Common myeloid progenitor, CD34-positive (primary cell): ENCODE measurements at regions not wholly inside any gene's neighbourhood (a gene's known extent, or its start where the extent isn't known, plus 50 kb on each side); places are given as distances from the start of the nearest gene placed in this dataset.
A peak's percentile ranks its signal among the peaks of the same experiment; 100 is the strongest.

Source experiments
- CTCF ChIA-PET: fragments of 350-600 bp; sonication (Branson Sonifier 250); formaldehyde crosslinking; loops from one replicate; lab custom pipeline; 2021; ENCODE audit warnings: antibody characterized with exemption; lab: Charles Lee
- POLR2A ChIA-PET: fragments of 350-600 bp; sonication (Branson Sonifier 250); formaldehyde crosslinking; loops from one replicate; lab custom pipeline; 2021; ENCODE audit warnings: antibody characterized with exemption; lab: Charles Lee
- DNase-seq, 3 donors: peaks; one replicate each; pipeline versions ENCODE4 v3.0.0 to v3.0.0-alpha.2; 2013
- H3K27ac ChIP-seq, 2 experiments: 1 replicate in 1 of 2; 2 replicates in 1 of 2; pipeline ENCODE4 v1.7.0; 2013; ENCODE audit warnings: inconsistent platforms in 2 of 2, low read length in 2 of 2, mild to moderate bottlenecking in 2 of 2, low read depth in 1 of 2, moderate library complexity in 1 of 2; ENCODE audit not compliant: severe bottlenecking in 2 of 2, insufficient read depth in 1 of 2, poor library complexity in 1 of 2
- H3K27me3 ChIP-seq, 5 experiments: replicated peaks in 2 of 5; 1 replicate in 3 of 5; 2 replicates in 2 of 5; pipeline versions ENCODE4 v1.6.1 to v1.7.0; 2013; ENCODE audit warnings: low read length in 4 of 5, mild to moderate bottlenecking in 2 of 5, moderate library complexity in 2 of 5, inconsistent platforms in 1 of 5; ENCODE audit not compliant: insufficient read depth in 5 of 5, control insufficient read depth in 4 of 5
- H3K36me3 ChIP-seq, 4 experiments: 1 replicate in 2 of 4; 2 replicates in 2 of 4; pipeline versions ENCODE4 v1.6.1 to v1.7.0; 2013; ENCODE audit warnings: low read length in 3 of 4, control low read depth in 1 of 4, mild to moderate bottlenecking in 1 of 4; ENCODE audit not compliant: control insufficient read depth in 4 of 4, insufficient read depth in 4 of 4
- H3K4me1 ChIP-seq, 4 experiments: 1 replicate in 3 of 4; 2 replicates in 1 of 4; pipeline versions ENCODE4 v1.6.1 to v1.7.1; 2013; ENCODE audit warnings: low read length in 3 of 4, mild to moderate bottlenecking in 3 of 4, control low read depth in 1 of 4, inconsistent platforms in 1 of 4, moderate library complexity in 1 of 4; ENCODE audit not compliant: control insufficient read depth in 4 of 4, insufficient read depth in 4 of 4; ENCODE audit errors: control extremely low read depth in 1 of 4
- H3K4me3 ChIP-seq, 7 experiments: 1 replicate in 4 of 7; 2 replicates in 3 of 7; pipeline versions ENCODE4 v1.5.1 to v1.7.0; 2013; ENCODE audit warnings: mild to moderate bottlenecking in 7 of 7, low read length in 6 of 7, moderate library complexity in 6 of 7, inconsistent platforms in 2 of 7, low read depth in 2 of 7, control low read depth in 1 of 7; ENCODE audit not compliant: insufficient read depth in 4 of 7, control insufficient read depth in 1 of 7; ENCODE audit errors: extremely low read depth in 1 of 7
- H3K9me3 ChIP-seq, 5 experiments: 1 replicate in 4 of 5; 2 replicates in 1 of 5; pipeline versions ENCODE4 v1.6.1 to v1.7.1; 2013; ENCODE audit warnings: low read length in 4 of 5, mild to moderate bottlenecking in 2 of 5, inconsistent platforms in 1 of 5, low read depth in 1 of 5, moderate library complexity in 1 of 5; ENCODE audit not compliant: control insufficient read depth in 4 of 5, insufficient read depth in 2 of 5; ENCODE audit errors: control extremely low read depth in 1 of 5
- WGBS: methylation state at CpG from one replicate; pipeline ENCODE4 v1.1.5; 2013; ENCODE audit not compliant: insufficient coverage; 5-methylcytosine and 5-hydroxymethylcytosine counted together

- H3K27me3 ChIP-seq = no peaks in the 10 kb centered on the region
- no CpG with 5 or more reads among the region's 3 CpGs for WGBS
- no peaks in the 10 kb centered on the region for H3K9me3 ChIP-seq
- ChIA-PET CTCF (no interaction called here), POLR2A (no interaction called here)
- no peak overlapping the region for H3K4me3 ChIP-seq
- no peak overlapping the region for H3K27ac ChIP-seq
- H3K36me3 ChIP-seq = no peaks in the 10 kb centered on the region
- no peaks in the 10 kb centered on the region for H3K4me1 ChIP-seq
- no peak for DNase-seq
Measured at GRCh38 chr18:73147590-73147989, 279.8 kb upstream of the NETO1 start.

GRCh38 chr18:73144030-73144429 is 276.2 kb upstream of the NETO1 start:
- no CpG with 5 or more reads among the region's 1 CpG for WGBS
- Histone ChIP-seq H3K36me3 (no peaks in the 10 kb centered on the region), H3K4me3 (no peak overlapping the region), H3K27me3 (no peaks in the 10 kb centered on the region), H3K4me1 (no peaks in the 10 kb centered on the region), H3K9me3 (no peaks in the 10 kb centered on the region), H3K27ac (no peak overlapping the region)
- POLR2A ChIA-PET = interaction anchor here (0.7 kb wide), 1 partner anchor 474 kb away, joined by 3 read pairs; no protein-coding TSS in a partner anchor
- DNase-seq = no peak
- CTCF ChIA-PET = no interaction called here

GRCh38 chr18:73136134-73136533 is 268.3 kb upstream of the NETO1 start:
- WGBS = no CpG with 5 or more reads among the region's 2 CpGs
- H3K27me3 ChIP-seq = no peaks in the 10 kb centered on the region
- POLR2A ChIA-PET = interaction anchor here (0.8 kb wide), 1 partner anchor 371 kb away, joined by 3 read pairs; no protein-coding TSS in a partner anchor
- DNase-seq = peak; percentile 7 to 19 (median 18)
- no peaks in the 10 kb centered on the region for H3K36me3 ChIP-seq
- H3K4me3 ChIP-seq = no peak overlapping the region
- no peak overlapping the region for H3K27ac ChIP-seq
- no peaks in the 10 kb centered on the region for H3K4me1 ChIP-seq
- CTCF ChIA-PET = interaction anchor here (1.0 to 2.3 kb wide), 4 partner anchors 10 to 374 kb away, joined by 3 to 9 read pairs (median 5); no protein-coding TSS in a partner anchor
- H3K9me3 ChIP-seq = no peaks in the 10 kb centered on the region

DNA sequence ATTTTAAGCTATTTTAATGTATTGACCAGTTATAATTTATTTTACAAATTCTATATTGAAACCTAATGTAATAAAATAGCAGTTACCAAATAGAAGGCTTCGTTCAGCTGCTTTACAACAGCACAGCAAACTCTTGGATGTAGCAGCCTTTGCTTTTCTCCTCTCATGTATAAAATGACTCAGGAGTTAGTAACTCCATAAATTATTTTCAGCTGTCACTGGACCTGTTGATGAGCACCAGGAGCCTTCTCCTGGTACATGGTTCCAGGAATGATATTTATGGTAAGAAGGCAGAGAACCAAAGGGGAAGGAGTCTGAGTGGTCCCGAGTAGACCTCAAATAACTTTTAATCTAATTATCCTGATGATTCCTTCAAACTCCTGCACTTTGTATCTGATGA is 256.4 kb upstream of the NETO1 start:
- H3K27me3 ChIP-seq = no peaks in the 10 kb centered on the region
- DNase-seq = no peak
- no peaks in the 10 kb centered on the region for H3K9me3 ChIP-seq
- ChIA-PET POLR2A (no interaction called here), CTCF (no interaction called here)
- no peak overlapping the region for H3K27ac ChIP-seq
- H3K4me3 ChIP-seq = no peak overlapping the region
- H3K36me3 ChIP-seq = no peaks in the 10 kb centered on the region
- peaks cover 0 to 6% (median 0%) of the 10 kb centered on the region in 4 experiments for H3K4me1 ChIP-seq
- WGBS = 100% methylated on average over 1 of the region's 2 CpGs

GRCh38 chr18:73121207-73121606 is 253.4 kb upstream of the NETO1 start:
- no peaks in the 10 kb centered on the region for H3K36me3 ChIP-seq
- no peaks in the 10 kb centered on the region for H3K27me3 ChIP-seq
- H3K27ac ChIP-seq = no peak overlapping the region
- no peaks in the 10 kb centered on the region for H3K9me3 ChIP-seq
- no CpG with 5 or more reads among the region's 1 CpG for WGBS
- peaks cover 0 to 7% (median 0%) of the 10 kb centered on the region in 4 experiments for H3K4me1 ChIP-seq
- H3K4me3 ChIP-seq = no peak overlapping the region
- no peak for DNase-seq
- CTCF ChIA-PET = no interaction called here
- POLR2A ChIA-PET = no interaction called here

- Histone ChIP-seq H3K4me3 (no peak overlapping the region), H3K27me3 (no peaks in the 10 kb centered on the region)
- CTCF ChIA-PET = no interaction called here
Measured at GRCh38 chr18:73120626-73121025, 252.8 kb upstream of the NETO1 start.

DNA sequence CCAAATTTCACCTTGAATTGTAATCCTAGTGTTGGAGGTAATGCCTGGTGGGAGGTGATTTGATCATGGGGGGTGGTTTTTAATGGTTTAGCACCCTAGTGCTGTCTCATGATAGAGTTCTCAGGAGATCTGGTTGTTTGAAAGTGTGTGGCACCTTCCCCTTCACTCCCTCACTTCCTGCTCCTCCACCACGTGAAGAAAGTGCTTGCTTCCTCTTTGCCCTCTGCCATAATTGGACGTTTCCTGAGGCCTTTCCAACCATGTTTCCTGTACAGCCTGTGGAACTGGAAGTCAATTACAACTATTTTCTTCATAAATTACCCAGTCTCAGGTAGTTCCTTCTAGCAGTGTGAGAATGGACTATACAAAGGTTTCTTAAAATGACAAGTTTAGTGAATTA is 251.8 kb upstream of the NETO1 start:
- peak in 1 of 3 donors; percentile 2 for DNase-seq
- Histone ChIP-seq H3K4me1 (peaks cover 0 to 7% (median 0%) of the 10 kb centered on the region in 4 experiments), H3K27ac (no peak overlapping the region), H3K36me3 (no peaks in the 10 kb centered on the region), H3K4me3 (no peak overlapping the region), H3K27me3 (no peaks in the 10 kb centered on the region), H3K9me3 (no peaks in the 10 kb centered on the region)
- POLR2A ChIA-PET = no interaction called here
- WGBS = 0% methylated on average over 2 of the region's 2 CpGs
- CTCF ChIA-PET = no interaction called here

More at GRCh38 chr18:73120626-73121025, 252.8 kb upstream of the NETO1 start:
- no peaks in the 10 kb centered on the region for H3K36me3 ChIP-seq
- H3K4me1 ChIP-seq = peaks cover 0 to 7% (median 0%) of the 10 kb centered on the region in 4 experiments
- no peaks in the 10 kb centered on the region for H3K9me3 ChIP-seq
- WGBS = 100% methylated on average over 5 of the region's 8 CpGs
- POLR2A ChIA-PET = no interaction called here
- no peak for DNase-seq
- H3K27ac ChIP-seq = no peak overlapping the region
